HG03045 (cell line): ENCODE measurements at regions not wholly inside any gene's neighbourhood (a gene's known extent, or its start where the extent isn't known, plus 50 kb on each side); places are given as distances from the start of the nearest gene placed in this dataset.
A peak's percentile ranks its signal among the peaks of the same experiment; 100 is the strongest.
"Not testable (repeated sequence)": the region's sequence is repeated elsewhere in the genome, so short reads cannot be mapped to it uniquely, and the experiment has no call there.

Experiments
- ATAC-seq: cut with Tn5 transposase; IDR thresholded peaks from one replicate; pipeline ENCODE4 v1.9.1; 2021; ENCODE audit warnings: mild to moderate bottlenecking, moderate library complexity; ENCODE audit not compliant: unreplicated experiment

DNA sequence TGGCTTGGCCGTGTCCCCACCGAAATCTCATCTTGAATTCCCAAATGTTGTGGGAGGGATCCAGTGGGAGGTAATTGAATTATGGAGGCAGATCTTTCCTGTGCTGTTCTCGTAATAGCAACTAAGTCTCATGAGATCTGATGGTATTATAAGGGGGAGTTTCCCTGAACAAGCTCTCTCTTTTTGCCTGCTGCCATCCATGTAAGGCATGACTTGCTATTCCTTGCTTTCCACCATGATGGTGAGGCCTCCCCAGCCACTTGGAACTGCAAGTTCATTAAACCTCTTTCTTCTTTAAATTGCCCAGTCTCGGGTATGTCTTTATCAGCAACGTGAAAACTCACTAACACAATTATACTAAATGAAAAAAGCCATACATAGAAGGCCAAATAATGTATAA is 101.3 kb upstream of the LYPLAL1 start:
- ATAC-seq, result no peak

DNA sequence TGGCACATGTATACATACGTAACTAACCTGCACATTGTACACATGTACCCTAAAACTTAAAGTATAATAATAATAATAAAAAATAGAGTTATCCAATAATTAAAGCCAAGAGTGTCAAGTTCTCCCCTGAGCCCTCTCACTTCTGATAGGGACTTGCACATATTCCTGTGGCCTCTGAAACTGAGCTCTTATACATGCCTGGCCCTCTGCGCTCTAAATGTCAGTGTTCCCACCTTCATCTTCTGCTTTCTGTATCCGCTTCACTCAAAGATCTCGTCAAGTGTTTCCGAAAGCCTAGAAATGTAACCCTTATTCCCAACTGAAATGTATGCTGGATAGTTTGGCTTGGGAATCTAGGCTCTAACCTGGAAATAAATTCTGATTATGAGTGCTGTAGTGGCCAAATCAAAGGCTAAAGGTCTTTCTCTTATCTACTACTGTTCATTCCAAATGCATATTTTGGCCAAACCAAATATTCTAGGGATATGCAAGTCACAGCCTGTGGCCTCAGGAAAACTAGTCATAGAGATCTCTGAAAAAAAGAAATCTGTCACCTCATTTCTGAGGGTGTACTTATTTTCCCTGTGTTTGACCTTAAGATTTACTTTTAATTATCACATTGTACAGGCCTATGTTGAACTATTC is 99.5 kb upstream of the LYPLAL1 start:
- no peak for ATAC-seq

DNA sequence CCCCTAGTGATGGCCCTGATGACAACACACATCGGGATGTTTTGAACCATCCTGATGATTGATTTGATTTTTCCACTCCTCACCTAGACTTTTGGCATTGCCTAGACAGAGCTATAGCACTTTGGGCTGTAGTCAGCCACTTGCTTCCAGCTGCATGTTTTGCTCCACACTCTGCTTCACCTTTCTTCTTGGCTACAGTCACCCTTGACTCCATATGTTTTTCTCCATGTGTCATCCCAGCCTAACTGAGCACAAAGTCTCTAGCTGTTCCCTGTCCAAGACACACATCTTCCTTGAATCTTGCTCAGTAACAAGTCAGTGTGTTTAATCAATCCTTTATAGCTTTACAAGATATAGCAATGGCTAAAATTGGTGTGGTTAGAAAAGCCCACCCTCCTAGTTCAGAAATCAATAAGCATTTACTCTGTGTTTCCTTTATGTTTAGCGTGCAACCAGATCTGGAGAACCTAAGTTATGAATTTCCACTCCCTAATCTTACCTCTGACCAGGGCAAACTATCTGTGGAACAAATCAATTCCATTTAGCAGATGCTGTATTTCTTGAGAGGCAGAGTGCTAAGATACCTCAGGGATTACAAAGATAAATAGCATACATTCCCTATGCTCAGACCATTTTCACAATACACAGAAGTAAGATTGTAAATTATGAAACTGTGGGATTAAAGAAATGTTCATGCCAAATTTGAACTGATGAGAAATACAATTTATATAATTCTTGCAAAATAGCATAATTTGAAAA is 98.4 kb upstream of the LYPLAL1 start:
- ATAC-seq, result no peak

DNA sequence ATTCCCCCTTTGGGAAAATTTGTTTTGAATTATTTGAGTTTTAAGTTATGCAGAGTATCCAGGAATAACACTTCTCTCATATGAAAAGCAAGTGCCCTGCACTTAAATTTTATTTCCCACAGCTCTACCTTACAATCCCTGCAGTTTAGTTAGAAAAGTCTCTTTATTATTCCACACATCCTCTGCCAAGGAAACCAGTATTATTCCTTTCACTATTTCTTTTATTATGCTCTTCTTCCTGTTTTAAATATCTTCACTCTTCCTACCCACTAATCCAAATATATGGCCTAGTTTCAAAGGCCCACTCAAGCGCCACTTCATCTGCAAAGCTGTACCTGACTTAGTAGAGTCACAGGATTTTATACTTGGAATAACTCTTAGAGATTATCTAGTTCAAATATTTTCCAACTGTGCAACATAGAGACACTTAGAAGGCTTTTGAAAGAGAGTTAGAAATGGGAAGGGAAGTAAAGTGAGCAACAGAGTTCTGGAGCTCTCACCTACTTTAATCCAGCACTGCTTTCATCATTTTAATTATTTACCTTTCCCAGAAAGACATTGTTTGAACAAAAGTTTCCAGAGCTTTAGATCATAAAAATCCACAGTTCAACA is 97.2 kb upstream of the LYPLAL1 start:
- ATAC-seq, result no peak

DNA sequence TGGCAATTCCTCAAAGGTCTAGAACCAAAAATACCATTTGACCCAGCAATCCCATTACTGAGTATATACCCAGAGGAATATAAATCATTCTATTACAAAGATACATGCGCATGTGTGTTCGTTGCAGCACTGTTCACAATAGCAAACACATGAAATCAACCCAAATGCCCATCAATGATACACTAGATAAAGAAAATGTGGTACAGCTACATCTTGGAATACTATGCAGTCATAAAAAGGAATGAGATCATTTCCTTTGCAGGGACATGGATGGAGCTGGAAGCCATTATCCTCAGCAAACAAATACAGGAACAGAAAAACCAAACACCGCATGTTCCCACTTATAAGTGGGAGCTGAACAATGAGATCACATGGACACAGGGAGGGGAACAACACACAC is 95.9 kb upstream of the LYPLAL1 start:
- not testable (repeated sequence) for ATAC-seq

DNA sequence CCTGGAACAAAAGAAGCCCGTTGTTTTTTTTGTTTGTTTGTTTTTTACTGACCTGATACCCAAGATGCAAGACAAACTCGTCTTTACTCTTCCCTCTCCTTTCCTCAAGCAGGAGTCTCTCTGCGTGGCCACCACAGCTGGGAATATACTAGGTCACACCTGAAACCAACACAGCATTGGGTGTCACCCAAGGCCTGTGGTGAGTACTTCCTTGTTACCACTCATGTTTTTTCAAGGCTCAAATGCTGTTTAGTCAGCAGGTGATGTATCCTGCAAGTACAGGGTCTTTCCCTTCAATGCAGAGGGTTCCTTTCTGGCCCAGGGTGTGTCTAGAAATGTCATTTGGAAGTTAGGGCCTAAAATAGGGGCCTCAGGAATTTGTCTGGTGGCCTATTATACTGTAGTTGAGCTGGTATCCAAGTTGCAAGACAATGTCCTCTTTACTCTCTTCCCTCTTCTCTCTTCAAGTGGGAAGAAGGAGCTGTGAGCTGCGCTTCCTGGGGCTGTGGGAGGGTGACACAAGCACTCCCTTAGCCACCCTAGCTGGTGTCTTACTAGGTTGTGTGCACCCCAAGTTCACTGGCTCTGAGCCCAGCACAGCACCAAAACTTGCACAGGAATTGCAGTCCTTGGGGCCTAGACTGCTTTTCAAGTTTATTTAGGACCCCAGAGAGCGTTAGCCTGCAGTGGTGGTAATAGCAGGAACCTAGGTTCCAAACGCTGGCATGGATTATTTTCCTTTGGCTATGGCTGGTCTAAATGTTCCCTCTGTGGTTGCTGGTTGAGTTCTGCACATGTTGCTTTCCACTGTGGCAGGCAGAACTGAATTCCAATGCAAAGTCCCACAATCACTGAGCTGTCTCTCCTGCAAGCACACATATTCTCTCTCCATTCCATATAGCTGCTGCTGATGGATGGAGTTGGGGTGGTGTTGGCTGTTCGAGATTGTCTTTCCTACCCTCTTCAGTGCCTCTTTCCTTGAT is 91.4 kb upstream of the LYPLAL1 start:
- peak; percentile 83 for ATAC-seq

DNA sequence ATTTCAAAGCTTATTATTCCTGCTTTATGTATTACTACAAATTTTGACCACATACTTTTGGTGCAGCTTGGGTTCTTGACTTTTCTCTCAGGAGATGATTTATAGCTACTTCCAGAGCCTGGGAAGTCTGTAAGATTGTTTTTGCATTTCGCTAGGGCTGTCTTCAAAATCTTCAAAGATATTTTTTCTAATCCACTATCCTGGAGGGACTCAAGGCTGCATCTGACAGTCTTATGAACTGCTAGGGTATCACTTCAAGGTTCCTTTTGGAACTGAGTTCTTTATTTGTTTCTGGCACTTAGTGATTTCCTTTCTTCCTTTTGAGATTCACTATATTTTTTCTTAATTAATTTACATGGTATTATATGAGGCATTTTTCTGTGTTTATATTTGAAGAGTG is 90.0 kb upstream of the LYPLAL1 start:
- no peak for ATAC-seq

DNA sequence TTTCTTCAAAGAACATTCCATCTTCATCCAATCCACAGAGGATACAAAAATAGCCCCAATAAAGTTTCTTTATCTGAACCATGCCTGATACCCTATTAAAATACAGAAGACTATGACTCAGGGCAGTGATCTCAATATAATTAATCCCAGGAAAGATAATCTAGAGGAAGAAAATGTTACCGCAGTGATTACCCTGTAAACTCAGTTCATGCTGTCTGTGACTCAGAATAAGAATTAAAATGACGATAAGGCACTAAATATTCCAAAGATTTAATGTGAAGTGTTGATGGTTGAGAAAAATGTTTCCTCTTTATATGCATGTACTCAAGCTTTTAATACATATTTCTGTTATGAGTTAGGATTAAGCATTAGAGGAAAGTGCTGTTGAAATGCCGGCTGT is 88.6 kb upstream of the LYPLAL1 start:
- no peak for ATAC-seq

DNA sequence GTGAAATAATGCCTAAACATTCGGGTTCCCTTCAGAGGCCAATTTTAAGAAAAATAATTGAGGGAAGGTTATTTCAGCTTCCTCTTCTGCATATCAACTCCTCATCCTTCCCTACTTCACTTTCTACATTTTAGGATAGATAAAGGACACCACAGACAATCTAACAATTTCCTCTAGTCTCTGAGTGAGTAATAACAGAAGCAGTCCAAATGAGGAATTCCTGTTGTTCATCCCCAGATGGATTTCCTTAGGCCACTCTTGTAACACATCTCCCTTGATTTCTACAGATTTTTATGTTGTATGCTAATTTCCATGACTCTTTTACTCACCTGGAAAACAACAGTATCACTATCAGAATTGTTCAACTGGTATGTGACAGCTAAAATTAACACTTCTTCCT is 87.7 kb upstream of the LYPLAL1 start:
- no peak for ATAC-seq

DNA sequence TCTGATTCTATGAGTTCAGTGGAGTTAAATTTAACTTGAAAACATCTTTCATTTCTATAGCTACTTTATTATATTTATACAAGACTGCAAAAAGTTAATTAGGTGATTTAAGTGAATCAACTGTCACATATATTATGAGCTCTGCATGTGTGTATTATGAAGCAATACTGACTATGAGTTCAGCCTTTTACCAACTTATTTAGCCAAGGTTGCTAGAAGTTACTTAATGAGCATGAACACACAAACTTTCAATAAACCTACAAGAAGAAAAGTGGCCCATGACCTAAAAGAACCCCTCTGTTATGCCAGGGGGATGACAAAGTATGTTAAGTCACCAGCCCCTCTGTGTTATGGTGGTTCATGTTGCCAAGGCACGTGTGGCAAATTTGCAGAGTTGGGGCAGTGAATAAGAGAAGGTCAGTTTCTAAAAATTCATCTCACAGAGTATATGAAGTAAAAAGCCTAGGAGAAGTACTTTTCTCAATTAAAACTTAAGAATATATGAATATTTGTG is 86.7 kb upstream of the LYPLAL1 start:
- ATAC-seq, result no peak

DNA sequence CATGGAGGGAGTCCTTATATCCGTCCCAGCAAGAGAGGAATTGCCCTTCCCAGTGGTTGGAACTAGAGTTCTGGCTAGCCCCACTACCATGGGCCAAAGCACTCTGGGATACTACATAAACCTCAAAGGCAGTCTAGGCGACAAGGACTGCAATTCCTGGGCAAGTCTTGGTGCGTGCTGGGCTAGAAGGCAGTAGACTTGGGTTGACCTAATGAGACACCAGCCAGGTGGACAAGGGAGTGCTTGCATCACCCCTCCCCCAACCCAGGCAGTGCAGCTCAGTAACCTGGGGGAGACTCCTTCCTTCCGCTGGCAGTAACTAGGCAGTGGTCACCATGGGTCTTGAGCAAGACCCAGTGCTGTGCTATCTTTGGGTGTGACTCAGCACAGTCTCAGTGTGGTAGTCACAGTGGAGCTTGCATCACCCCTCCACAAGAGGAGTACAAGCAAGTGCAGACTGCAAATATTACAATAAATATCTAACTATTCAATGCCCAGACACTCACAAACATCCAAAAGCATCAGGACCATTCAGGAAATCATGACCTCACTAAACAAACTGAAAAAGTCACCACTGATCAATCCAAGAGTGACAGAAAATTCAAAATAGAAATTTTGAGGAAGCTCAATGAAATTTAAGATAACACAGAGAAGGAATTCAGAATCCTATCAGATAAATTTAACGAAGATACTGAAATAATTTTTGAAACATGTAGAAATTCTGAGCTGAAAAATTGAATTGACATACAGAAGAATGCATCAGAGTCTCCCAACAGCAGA is 84.7 kb upstream of the LYPLAL1 start:
- peak; percentile 89 for ATAC-seq

DNA sequence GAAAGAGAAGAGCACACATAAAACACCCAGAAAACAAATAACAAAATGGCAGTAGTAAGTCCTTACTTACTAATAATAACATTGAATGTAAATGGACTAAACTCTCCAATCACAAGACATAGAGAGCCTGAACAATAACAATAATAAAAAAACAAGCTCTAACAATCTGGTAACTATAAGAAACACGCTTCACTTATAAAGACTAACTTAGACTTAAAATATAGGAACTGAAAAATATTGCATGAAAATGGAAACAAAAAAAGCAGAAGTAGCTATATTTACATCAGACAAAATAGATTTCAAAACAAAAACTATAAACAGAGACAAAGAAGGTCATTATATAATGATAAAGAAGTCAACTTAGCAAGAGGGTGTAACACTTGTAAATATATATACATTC is 83.1 kb upstream of the LYPLAL1 start:
- ATAC-seq, result peak; percentile 66

DNA sequence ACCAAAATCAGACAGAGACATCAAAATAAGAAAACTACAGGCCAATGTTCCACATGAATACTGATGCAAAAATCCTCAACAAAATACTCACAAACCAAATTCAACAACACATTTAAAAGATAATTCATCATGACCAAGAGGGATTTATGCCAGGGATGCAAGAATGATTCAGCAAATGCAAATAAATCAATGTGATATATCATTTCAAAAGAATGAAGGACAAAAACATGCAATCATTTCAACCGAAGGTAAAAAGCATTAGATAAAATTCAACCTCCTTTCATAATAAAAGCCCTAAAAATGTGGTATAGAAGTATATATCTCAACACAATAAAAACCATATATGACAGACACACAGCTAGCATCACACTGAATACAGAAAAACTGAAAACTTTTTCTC is 81.5 kb upstream of the LYPLAL1 start:
- ATAC-seq, result no peak

DNA sequence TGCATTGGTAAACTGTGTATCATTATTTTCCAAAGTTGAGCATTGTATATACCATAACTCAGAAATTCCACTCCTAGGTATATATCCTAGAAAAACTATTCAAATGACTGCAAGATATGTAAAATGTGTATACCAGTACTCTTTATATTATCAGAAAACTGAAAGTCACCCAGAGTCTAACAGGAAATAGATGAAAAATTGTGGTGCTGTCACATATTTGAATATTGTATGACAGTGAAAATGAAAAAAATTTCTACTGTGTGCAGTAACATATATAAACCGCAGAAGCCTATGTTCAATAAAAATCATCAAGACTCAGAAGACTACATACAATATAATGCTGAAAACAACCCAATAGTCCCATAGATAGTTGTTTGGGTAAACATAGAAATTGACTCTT is 74.4 kb upstream of the LYPLAL1 start:
- ATAC-seq, result no peak

DNA sequence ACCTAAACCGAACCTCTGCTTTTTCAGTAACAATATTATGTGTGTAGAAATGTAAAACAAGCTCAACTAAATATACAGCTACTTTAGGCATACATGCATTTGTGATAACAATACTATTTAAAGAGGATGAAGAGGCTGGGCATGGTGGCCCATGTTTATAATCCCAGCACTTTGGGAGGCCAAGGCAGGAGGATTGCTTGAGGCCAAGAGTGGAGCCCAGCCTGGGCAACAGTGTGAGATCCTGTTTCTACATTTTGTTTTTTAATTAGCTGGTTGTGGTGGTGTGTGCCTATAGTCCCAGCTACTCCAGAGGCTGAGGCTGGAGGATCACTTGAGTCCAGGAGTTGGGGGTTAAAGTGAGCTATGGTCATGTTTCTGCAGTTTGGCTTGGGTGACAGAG is 73.6 kb upstream of the LYPLAL1 start:
- ATAC-seq, result no peak

DNA sequence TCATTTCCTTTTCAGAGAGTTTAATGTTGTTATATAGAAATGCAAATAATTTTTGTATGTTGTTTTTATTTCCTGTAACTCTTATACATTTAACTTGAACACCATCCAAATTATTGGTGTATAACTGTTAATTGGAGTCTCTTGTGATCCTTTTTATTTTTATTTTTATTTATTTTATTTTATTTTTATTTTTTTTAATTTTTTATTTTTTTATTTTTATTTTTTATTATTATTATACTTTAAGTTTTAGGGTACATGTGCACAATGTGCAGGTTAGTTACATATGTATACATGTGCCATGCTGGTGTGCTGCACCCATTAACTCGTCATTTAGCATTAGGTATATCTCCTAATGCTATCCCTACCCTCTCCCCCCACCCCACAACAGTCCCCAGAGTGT is 71.2 kb upstream of the LYPLAL1 start:
- not testable (repeated sequence) for ATAC-seq

DNA sequence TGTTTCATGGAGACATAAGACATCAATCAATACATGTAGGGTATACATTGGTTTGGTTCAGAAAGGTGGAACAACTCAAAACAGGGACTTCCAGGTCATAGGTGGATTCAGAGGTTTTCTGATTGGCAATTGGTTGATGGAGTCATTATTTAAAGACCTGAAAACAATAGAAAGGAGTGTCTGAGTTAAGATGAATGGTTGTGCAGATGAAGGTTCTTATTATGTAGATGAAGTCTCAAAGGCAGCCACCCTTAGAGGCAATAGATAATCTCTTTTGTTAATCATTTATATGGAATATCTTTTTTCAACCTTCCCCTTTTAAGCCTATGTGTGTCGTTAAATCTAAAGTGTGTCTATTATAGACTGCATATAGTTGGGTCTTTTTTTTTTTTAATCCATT is 67.8 kb upstream of the LYPLAL1 start:
- no peak for ATAC-seq

DNA sequence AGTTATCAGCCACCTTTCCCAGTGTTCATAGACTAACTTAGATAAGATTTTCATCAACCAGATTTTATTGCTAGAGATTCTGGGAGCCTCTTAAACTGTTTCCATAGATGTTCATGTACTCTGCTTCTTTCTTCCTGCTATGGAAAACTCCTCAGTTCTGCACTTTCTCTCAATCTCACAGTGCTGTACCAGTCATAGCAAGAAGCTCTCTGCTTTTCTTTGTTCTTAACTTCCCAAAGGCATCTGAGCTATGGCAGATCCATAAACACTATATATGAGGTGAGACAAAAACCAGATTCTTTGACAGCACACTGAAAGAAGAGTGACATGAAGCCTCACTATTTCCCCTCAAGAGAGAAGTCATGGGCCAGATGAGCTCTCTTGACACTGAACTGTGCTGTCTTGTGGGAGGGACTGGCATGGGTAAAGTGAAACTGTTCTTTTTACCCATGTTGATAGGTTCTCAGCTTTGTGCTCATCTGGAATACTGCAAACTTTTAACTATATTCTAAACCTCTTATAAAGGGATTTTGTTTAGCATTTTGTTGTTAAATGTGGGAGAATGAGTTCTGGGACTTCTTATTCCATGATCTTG is 64.2 kb upstream of the LYPLAL1 start:
- peak; percentile 75 for ATAC-seq

DNA sequence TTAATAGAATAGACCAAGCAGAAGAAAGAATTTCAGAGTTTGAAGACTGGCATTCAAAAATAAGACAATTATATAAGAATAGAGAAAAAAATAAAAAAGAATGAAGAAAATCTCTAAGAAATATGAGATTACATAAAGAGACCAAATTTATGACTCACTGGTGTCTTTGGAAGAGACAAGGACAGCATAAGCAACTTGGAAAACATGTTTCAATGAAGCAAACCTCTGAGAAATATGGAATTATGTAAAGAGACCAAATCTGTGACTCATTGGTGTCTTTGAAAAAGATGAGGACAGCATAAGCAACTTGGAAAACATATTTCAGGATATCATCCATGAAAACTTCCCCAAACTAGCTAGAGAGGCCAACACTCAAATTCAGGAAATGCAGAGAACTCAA is 60.4 kb upstream of the LYPLAL1 start:
- no peak for ATAC-seq

DNA sequence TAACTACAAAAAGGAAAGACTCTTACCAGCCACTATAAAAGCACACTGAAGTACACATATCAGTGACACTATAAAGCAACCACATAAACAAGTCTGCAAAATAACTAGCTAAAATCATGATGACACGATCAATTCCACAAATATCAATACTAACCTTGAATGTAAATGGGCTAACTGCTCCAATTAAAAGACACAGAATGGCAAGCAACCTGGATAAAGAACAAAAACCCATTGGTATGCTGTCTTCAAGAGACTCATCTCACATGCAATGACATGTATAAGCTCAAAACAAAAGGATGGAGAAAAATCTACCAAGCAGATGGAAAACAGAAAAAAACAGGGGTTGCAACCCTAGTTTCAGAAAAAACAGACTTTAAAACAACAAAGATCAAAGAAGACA is 59.7 kb upstream of the LYPLAL1 start:
- no peak for ATAC-seq
